Activated naive CD8-positive, alpha-beta T cell treated with anti-CD3 and anti-CD28 coated beads, Interleukin-2, amount 50 U/mL, for 24 hours (primary cell): ENCODE measurements at regions not wholly inside any gene's neighbourhood (a gene's known extent, or its start where the extent isn't known, plus 50 kb on each side); places are given as distances from the start of the nearest gene placed in this dataset.
A peak's percentile ranks its signal among the peaks of the same experiment; 100 is the strongest.

Experiments used
- ATAC-seq: fragments of 150-1000 bp; cut with Tn5 transposase; one replicate; pipeline ENCODE4 v1.10.0; 2021
- DNase-seq: peaks from one replicate; pipeline ENCODE4 v3.0.0; 2021
- H3K27ac Mint-ChIP-seq: one replicate; pipeline ENCODE4 v1.8.0; 2021; ENCODE audit warnings: mild to moderate bottlenecking, mixed read lengths
- H3K27me3 Mint-ChIP-seq: one replicate; pipeline ENCODE4 v1.8.0; 2021; ENCODE audit warnings: mixed read lengths
- H3K36me3 Mint-ChIP-seq: one replicate; pipeline ENCODE4 v1.8.0; 2021; ENCODE audit warnings: low read depth, mixed read lengths
- H3K4me1 Mint-ChIP-seq: one replicate; pipeline ENCODE4 v1.8.0; 2021; ENCODE audit warnings: mixed read lengths
- H3K4me3 Mint-ChIP-seq: one replicate; pipeline ENCODE4 v1.8.0; 2021; ENCODE audit warnings: mild to moderate bottlenecking, moderate library complexity, mixed read lengths
- H3K9me3 Mint-ChIP-seq: one replicate; pipeline ENCODE4 v1.8.0; 2021; ENCODE audit warnings: mixed read lengths

DNA sequence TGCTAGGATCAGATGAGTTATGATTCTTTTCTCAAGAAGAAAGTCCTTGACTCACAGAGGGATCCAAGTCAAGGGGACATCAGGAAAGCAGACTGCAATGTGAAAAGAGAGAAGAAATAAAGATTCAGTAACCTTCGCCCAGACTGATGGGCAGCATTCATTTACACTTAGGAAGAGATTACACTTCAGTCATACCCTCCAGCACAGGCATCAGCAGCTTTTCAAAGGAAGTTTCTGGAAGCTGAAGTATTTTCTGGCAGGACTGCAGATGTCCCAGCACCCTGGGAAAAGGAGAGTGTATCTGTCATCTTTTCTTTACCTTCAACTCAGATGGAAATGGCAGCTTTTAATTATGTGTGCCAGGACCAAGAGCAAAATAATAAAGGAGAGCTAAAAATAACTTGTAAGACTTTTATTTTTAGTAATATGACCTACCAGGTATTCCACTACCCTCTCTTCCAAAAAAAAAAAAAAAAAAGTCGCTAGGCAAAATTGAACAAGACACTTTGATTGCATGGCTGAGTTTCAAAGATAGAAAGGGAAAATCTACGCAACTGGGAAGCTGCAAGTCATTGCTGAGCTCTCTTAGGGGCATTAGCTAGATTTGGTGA is 712.1 kb downstream of the EPM2A start:
- no peaks in the 10 kb centered on the region for H3K9me3 Mint-ChIP-seq
- peaks cover 11% of the 10 kb centered on the region for H3K4me1 Mint-ChIP-seq
- H3K27ac Mint-ChIP-seq, result no peak overlapping the region
- ATAC-seq (no peak), DNase-seq (no peak)
- no peak overlapping the region for H3K4me3 Mint-ChIP-seq
- H3K36me3 Mint-ChIP-seq, result no peaks in the 10 kb centered on the region
- peaks cover 9% of the 10 kb centered on the region for H3K27me3 Mint-ChIP-seq

DNA sequence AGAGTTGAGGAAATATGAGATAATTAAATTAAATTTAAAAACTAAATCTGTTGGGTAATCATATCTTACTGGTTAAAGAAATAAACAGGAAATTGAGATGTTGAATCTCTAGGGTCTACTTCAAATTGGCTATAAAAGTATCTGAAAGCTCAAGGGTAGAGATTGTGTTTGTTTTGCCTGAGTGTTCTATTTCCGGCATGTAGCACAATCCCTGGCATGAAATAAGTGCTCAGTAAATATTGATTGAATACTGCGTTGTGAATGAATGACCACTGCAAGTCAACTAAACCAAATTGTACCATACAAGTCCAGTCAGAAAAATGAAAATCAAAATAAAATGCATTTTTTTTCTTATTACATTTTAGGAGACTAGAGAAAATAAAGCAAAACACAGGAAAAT is 709.8 kb downstream of the EPM2A start:
- ATAC-seq (no peak), DNase-seq (no peak)
- Mint-ChIP-seq H3K27ac (no peak overlapping the region), H3K4me1 (peaks cover 11% of the 10 kb centered on the region), H3K27me3 (peaks cover 16% of the 10 kb centered on the region), H3K4me3 (no peak overlapping the region), H3K9me3 (no peaks in the 10 kb centered on the region), H3K36me3 (no peaks in the 10 kb centered on the region)

DNA sequence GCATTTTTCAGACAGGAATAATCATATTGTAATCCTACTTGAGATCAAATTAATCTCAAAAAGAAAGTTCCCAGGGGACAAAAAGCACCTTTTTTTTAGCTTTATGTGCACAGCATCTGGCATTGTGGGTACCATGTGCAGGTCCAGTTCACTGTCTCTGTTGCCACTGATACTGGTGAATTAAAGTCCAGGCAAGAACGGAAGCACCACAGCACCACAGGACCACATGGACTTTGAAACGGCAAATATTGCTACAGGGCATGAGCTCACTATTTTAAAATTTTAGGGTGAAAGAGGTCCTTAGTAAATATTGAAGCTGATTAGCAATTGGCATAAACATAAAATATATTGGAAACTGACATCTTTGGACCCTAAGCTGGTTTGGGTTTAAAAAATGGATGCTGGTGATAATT is 709.0 kb downstream of the EPM2A start:
- Mint-ChIP-seq H3K4me3 (no peak overlapping the region), H3K4me1 (peaks cover 11% of the 10 kb centered on the region), H3K27ac (no peak overlapping the region), H3K36me3 (no peaks in the 10 kb centered on the region), H3K9me3 (no peaks in the 10 kb centered on the region), H3K27me3 (peaks cover 19% of the 10 kb centered on the region)
- ATAC-seq, result no peak
- DNase-seq, result no peak

DNA sequence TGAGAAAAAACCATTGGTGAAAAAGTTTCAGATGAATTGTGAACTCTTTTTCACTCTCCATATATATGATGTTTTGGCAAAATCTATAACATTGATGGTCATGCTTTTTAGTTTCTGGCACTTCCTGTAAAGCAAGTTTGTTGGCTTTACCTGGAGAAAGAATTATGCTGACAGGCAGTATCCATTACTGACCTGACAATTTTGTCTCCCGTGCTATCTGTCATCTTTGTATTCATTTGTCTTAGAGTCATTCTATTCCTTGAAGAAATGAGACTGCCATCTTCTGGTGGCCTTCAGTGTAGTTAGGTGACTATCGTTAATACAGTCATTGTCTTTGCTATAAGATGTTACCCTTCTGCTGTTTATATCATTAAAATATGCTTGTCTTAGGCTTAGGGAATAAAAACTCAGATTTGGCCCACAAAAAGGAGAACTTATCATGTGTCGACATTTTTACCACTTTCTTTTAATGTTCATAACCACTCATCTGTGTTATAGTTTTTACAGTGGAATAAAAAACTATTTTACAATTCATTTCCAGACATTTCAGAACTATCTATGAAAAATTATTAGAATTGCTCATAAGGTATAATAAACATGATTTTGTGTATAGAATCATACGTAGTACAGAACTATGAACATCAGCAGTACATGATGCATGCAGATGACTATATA is 707.0 kb downstream of the EPM2A start:
- peaks cover 21% of the 10 kb centered on the region for H3K27me3 Mint-ChIP-seq
- no peak for DNase-seq

DNA sequence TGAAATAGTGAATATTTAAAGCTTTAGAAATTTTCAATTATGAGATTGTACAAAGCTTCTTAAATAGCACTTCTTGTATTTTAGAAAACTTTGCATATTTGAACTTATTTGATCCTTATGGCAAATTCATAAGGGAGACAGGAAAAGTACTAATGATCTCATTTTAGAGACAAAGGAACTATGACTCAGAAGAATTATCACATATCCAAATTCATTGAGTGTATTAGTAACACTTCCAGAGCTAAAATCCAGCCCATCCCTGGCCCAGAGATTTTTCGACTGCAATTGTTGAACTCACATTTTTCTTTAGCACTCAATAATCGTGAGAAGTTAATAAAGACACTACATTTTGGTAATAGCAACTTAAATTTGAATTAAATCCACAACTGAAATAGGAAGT is 704.3 kb downstream of the EPM2A start:
- H3K9me3 Mint-ChIP-seq, result no peaks in the 10 kb centered on the region
- peaks cover 31% of the 10 kb centered on the region for H3K27me3 Mint-ChIP-seq
- H3K36me3 Mint-ChIP-seq, result no peaks in the 10 kb centered on the region
- H3K27ac Mint-ChIP-seq, result no peak overlapping the region
- no peak overlapping the region for H3K4me3 Mint-ChIP-seq
- DNase-seq, result no peak
- H3K4me1 Mint-ChIP-seq, result no peaks in the 10 kb centered on the region
- no peak for ATAC-seq

More for the DNA sequence above, 707.0 kb downstream of the EPM2A start:
- ATAC-seq, result peak; percentile 61
- no peaks in the 10 kb centered on the region for H3K9me3 Mint-ChIP-seq
- H3K36me3 Mint-ChIP-seq, result no peaks in the 10 kb centered on the region
- H3K27ac Mint-ChIP-seq, result no peak overlapping the region
- no peak overlapping the region for H3K4me3 Mint-ChIP-seq
- H3K4me1 Mint-ChIP-seq, result peaks cover under 1% of the 10 kb centered on the region

DNA sequence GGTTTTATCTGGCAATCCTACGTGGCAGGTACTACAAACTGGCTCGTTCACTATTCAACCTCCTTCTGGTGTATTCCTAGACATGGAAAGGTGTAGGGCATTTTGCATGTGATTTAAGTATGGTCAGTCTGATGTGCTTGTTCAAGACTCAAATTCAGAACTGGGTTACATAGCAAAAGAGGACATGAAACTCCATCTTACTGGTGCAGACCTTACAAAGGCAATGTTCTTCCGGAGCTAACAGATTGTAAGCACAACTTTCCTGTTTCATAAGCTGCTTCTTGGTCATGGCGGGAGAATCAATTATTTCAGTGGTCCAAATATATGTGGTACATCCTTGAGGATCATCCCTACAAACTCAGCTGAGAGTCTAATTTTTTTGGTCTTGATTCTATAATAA is 703.4 kb downstream of the EPM2A start:
- Mint-ChIP-seq H3K36me3 (no peaks in the 10 kb centered on the region), H3K27ac (no peak overlapping the region), H3K9me3 (no peaks in the 10 kb centered on the region), H3K4me3 (no peak overlapping the region), H3K4me1 (no peaks in the 10 kb centered on the region), H3K27me3 (peaks cover 31% of the 10 kb centered on the region)
- DNase-seq (no peak), ATAC-seq (no peak)

DNA sequence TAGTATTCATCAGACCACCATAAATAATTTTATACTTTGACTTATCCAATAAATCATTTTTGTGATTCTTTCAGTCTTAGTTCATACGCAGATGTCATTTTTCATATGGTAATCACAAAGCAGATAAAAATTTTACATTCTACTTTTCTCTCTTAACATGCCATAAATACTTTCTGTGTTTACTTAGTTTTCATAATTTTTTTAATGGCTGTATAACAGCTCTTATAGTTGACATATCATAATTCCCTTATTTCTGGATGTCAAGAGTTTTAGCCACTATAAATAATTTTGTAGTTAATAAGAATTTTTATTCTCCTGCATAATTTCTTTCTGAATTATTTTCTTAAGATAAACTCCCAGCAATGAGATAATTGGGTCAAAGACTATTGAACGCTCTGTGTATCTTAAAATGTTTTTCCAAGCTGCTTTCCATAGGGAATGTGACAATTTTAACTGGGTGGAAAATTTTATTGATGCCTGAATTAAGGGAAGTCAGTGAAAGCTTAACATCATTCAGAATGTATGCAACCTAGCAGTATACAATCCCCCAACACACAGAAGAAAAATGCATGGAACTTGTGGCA is 702.7 kb downstream of the EPM2A start:
- Mint-ChIP-seq H3K4me3 (no peak overlapping the region), H3K27ac (no peak overlapping the region), H3K27me3 (peaks cover 26% of the 10 kb centered on the region), H3K36me3 (no peaks in the 10 kb centered on the region), H3K4me1 (no peaks in the 10 kb centered on the region), H3K9me3 (no peaks in the 10 kb centered on the region)
- ATAC-seq (no peak), DNase-seq (no peak)

DNA sequence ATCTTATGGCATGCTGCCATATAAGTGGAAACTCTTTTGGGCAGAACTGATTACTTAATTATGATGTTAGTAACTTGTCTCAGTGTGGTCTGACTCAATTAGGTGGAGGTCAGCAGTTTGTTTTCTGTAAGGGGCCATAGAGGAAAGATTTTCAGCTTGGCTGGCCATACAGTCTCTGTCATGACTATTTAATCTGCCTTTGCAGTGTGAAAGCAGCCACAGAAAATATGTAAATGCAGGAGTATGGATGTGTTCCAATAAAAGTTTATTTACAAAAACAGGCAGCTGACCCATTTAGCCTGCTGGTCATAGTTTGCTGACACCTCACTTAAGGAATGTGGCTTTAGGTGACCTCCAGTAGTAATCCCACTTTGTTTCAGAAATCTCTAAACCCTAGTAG is 700.7 kb downstream of the EPM2A start:
- Mint-ChIP-seq H3K4me3 (no peak overlapping the region), H3K27me3 (peaks cover 19% of the 10 kb centered on the region), H3K4me1 (no peaks in the 10 kb centered on the region), H3K36me3 (no peaks in the 10 kb centered on the region), H3K9me3 (no peaks in the 10 kb centered on the region), H3K27ac (no peak overlapping the region)
- DNase-seq (no peak), ATAC-seq (no peak)

DNA sequence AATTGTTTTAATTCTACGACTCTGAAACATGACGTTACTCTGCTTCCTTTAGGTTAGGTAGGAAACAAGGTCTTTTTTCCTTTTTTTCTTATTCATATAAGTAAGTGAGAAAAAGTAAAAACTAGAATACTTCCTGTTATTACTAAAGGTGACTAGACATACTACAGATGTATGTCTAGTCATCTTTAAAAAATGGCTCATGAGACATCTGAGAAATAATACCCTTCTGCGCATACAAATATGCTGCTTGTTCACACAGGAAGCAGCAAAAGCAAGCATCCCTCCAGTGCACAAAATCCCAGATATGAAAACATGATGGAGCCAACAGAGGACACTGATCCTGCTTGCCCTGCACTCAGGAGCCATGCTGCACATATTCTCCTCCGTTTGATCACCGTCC is 699.1 kb downstream of the EPM2A start:
- peaks cover 16% of the 10 kb centered on the region for H3K27me3 Mint-ChIP-seq
- H3K36me3 Mint-ChIP-seq, result no peaks in the 10 kb centered on the region
- no peaks in the 10 kb centered on the region for H3K4me1 Mint-ChIP-seq
- ATAC-seq (no peak), DNase-seq (no peak)
- H3K9me3 Mint-ChIP-seq, result no peaks in the 10 kb centered on the region
- H3K4me3 Mint-ChIP-seq, result no peak overlapping the region
- H3K27ac Mint-ChIP-seq, result no peak overlapping the region

DNA sequence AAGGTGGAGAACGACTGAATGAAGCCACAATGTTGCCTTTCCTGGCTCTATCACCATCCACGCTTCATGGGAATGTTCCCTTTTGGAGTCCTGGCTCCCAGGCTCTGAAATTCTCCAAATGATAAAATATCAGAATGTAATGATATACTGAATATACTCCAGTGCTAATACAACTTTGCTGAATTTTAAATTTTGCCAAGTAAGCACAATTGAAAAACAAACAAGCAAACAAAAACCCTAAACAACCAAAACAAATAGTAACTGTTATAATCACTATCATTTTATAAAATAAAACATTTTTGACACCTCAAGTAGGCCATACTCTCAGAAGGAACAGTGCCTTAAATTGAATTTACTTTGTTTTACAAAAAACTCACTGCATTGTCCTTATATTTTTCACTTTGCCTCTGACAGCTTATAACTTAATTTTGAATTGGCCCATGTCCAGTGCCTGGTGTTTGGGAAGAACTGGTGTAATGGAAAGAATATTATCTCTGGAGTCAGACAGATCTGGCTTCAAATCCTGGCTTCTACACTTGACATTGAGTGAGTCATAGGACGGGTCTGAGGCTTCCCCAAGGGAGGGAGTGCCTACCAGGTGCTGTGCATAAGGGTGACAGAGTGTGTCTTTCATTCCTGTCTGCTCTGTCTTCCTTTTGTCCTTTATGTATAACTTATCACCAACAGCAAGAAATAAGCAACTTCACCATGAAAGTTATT is 698.3 kb downstream of the EPM2A start:
- Mint-ChIP-seq H3K9me3 (no peaks in the 10 kb centered on the region), H3K36me3 (no peaks in the 10 kb centered on the region), H3K27ac (no peak overlapping the region)

DNA sequence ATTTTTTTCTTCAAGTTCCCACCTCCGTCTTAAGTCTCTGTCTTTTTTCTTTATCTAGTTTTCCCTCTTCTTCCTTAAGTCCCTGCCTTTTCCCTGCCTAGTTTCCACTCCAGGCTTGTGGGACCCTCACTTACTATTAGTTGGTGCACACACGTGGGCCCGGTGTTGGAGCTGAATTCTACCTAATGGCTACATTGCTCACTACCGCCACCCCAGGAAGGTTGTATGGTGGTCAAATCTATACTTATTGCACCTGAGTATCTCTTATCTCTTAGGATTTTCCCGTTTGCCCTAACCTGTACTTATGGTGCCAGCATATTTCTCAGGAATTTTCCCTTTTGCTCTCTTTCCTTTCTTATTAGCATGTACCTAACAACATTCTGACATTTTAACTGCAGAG is 692.8 kb downstream of the EPM2A start:
- no peak for ATAC-seq
- no peaks in the 10 kb centered on the region for H3K36me3 Mint-ChIP-seq
- DNase-seq, result no peak
- no peaks in the 10 kb centered on the region for H3K4me1 Mint-ChIP-seq
- H3K9me3 Mint-ChIP-seq, result no peaks in the 10 kb centered on the region
- H3K4me3 Mint-ChIP-seq, result no peak overlapping the region
- H3K27me3 Mint-ChIP-seq, result peaks cover 2% of the 10 kb centered on the region
- no peak overlapping the region for H3K27ac Mint-ChIP-seq

More for the DNA sequence above, 698.3 kb downstream of the EPM2A start:
- DNase-seq (no peak), ATAC-seq (no peak)
- Mint-ChIP-seq H3K4me3 (no peak overlapping the region), H3K27me3 (peaks cover 13% of the 10 kb centered on the region), H3K4me1 (no peaks in the 10 kb centered on the region)

DNA sequence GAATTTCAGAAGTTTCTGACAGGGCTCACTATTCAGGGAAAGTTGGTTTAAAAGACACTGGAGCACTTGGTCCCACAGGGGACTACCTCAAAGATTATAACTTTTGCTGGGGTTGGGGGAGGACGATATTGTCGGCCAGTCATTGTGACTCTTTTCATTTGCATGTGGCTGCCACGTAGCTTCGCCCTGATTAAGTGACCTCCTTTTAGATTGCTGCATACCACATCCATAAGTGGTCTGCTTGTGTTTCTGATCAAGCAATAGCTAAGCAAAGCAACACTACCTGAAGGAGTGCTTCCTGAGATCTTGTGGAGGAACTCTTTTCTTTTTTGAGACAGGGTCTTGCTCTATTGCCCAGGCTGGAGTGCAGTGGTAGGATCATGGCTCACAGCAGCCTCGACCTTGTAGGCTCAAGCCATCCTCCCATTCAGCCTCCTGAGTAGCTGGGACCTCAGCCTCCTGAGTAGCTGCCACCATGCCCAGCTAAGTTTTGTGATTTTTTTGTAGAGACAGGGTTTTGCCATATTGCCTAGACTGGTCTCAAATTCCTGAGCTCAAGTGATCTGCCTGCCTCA is 691.3 kb downstream of the EPM2A start:
- ATAC-seq (no peak), DNase-seq (no peak)
- Mint-ChIP-seq H3K9me3 (no peaks in the 10 kb centered on the region), H3K36me3 (no peaks in the 10 kb centered on the region), H3K27me3 (peaks cover 2% of the 10 kb centered on the region), H3K4me3 (no peak overlapping the region), H3K27ac (no peak overlapping the region), H3K4me1 (no peaks in the 10 kb centered on the region)

DNA sequence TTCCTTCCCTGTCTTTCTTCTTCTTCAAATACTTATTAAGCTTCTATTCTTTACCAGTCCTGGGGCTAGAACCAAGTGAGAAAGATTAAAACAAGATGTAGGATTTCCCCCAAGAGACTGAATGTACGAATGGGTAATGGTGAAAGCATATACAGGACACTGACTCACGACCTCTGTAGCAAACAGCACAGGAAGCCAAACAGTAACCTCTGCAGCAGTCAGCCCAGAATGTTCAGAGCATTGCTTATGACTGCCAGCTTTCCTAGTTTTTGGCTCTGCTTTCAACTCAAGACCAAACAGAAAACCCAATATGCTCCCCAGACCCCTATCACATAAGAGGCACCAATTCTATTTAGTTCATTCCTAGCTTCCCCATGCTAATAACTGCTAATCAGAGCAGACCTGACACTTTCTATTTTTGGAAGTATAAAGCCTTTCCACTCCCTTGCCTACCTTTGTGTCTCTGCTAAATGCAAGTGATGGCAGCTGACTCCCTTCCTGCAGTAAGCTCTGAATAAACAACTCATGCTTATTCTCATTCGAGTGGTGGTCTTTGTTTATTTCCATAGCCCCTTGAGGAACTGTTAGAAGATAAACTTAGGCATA is 690.6 kb downstream of the EPM2A start:
- no peaks in the 10 kb centered on the region for H3K9me3 Mint-ChIP-seq
- H3K4me1 Mint-ChIP-seq, result no peaks in the 10 kb centered on the region
- H3K36me3 Mint-ChIP-seq, result no peaks in the 10 kb centered on the region
- H3K4me3 Mint-ChIP-seq, result no peak overlapping the region
- H3K27ac Mint-ChIP-seq, result no peak overlapping the region
- ATAC-seq (peak; percentile 54), DNase-seq (no peak)
- H3K27me3 Mint-ChIP-seq, result peaks cover 2% of the 10 kb centered on the region

DNA sequence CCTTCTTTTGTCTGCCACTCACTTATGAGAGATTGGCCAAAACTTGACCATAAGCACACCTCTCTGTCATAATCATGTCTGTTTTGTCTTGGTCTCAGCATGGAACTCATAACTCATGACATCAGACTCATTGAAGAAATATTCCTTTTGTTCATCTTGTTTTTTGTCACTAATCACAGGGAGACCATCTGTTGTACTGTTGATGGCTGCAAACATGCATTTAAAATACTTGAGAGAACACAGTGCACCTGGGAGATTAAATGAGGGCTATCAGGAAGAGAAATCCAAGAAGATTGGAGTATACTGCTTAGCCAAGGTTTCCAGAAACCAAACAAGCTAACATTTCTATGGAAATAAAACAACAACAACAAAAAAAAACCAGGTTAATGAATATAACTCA is 689.7 kb downstream of the EPM2A start:
- no peaks in the 10 kb centered on the region for H3K4me1 Mint-ChIP-seq
- ATAC-seq (no peak), DNase-seq (no peak)
- no peaks in the 10 kb centered on the region for H3K36me3 Mint-ChIP-seq
- H3K4me3 Mint-ChIP-seq, result no peak overlapping the region
- no peak overlapping the region for H3K27ac Mint-ChIP-seq
- peaks cover 2% of the 10 kb centered on the region for H3K27me3 Mint-ChIP-seq
- H3K9me3 Mint-ChIP-seq, result no peaks in the 10 kb centered on the region
